Neuronal stem cell (in vitro differentiated cells): ENCODE measurements at regions not wholly inside any gene's neighbourhood (a gene's known extent, or its start where the extent isn't known, plus 50 kb on each side); places are given as distances from the start of the nearest gene placed in this dataset.

Experiments used
- DNase-seq: peaks from one replicate; pipeline ENCODE4 v3.0.0-alpha.2; 2013; ENCODE audit warnings: low spot score
- H2AFZ ChIP-seq: one replicate; pipeline ENCODE4 v1.6.1; 2013; ENCODE audit warnings: mild to moderate bottlenecking, low read length, inconsistent platforms
- H2AK5ac ChIP-seq: 2 replicates; pipeline ENCODE4 v1.6.1; 2013; ENCODE audit warnings: low read depth, mild to moderate bottlenecking, inconsistent platforms, low read length, moderate library complexity, mixed read lengths
- H2BK120ac ChIP-seq: 2 replicates; pipeline ENCODE4 v1.6.1; 2013; ENCODE audit warnings: low read depth, mild to moderate bottlenecking, inconsistent platforms, low read length, moderate library complexity, mixed read lengths
- H2BK12ac ChIP-seq: one replicate; pipeline ENCODE4 v1.6.1; 2013; ENCODE audit warnings: low read length, inconsistent platforms
- H2BK15ac ChIP-seq: 2 replicates; pipeline ENCODE4 v1.6.1; 2013; ENCODE audit warnings: mild to moderate bottlenecking, low read length, inconsistent platforms, mixed read lengths
- H2BK5ac ChIP-seq: one replicate; pipeline ENCODE4 v1.6.1; 2013; ENCODE audit warnings: inconsistent platforms, mild to moderate bottlenecking, low read length, moderate library complexity
- H3K14ac ChIP-seq: one replicate; pipeline ENCODE4 v1.6.1; 2013; ENCODE audit warnings: low read length, inconsistent platforms
- H3K18ac ChIP-seq: 2 replicates; pipeline ENCODE4 v1.6.1; 2013; ENCODE audit warnings: low read length, inconsistent platforms
- H3K23ac ChIP-seq: 2 replicates; pipeline ENCODE4 v1.6.1; 2013; ENCODE audit warnings: low read depth, mild to moderate bottlenecking, mixed read lengths, low read length, inconsistent platforms; ENCODE audit not compliant: poor library complexity
- H3K27ac ChIP-seq: replicated peaks from 3 replicates; pipeline ENCODE4 v1.5.1; 2013; ENCODE audit warnings: low read length, inconsistent platforms
- H3K27me3 ChIP-seq, 3 experiments: 2 replicates each; pipeline ENCODE4 v1.6.1; 2013; ENCODE audit warnings: low read length in 3 of 3, mild to moderate bottlenecking in 2 of 3, inconsistent platforms in 1 of 3, low read depth in 1 of 3, mixed read lengths in 1 of 3, moderate library complexity in 1 of 3; ENCODE audit not compliant: control insufficient read depth in 3 of 3, insufficient read depth in 3 of 3
- H3K36me3 ChIP-seq, 2 donors: replicated peaks in 1 of 2; 2 replicates each; pipeline ENCODE4 v1.6.1; 2013; ENCODE audit warnings: low read length in 2 of 2; ENCODE audit not compliant: control insufficient read depth in 2 of 2, insufficient read depth in 2 of 2
- H3K4ac ChIP-seq: 2 replicates; pipeline ENCODE4 v1.6.1; 2013; ENCODE audit warnings: inconsistent platforms, mild to moderate bottlenecking, low read length, moderate library complexity
- H3K4me1 ChIP-seq, 2 donors: 1 replicate in 1 of 2; 2 replicates in 1 of 2; pipeline ENCODE4 v1.6.1; 2013; ENCODE audit warnings: low read length in 2 of 2, low read depth in 1 of 2; ENCODE audit not compliant: control insufficient read depth in 2 of 2, insufficient read depth in 1 of 2
- H3K4me2 ChIP-seq: one replicate; pipeline ENCODE4 v1.6.1; 2013; ENCODE audit warnings: mild to moderate bottlenecking, low read length, inconsistent platforms; ENCODE audit not compliant: insufficient read depth, poor library complexity, severe bottlenecking
- H3K4me3 ChIP-seq, 2 donors: 2 replicates each; pipeline ENCODE4 v1.5.1; 2013; ENCODE audit warnings: low read length in 2 of 2, mild to moderate bottlenecking in 2 of 2, inconsistent platforms in 1 of 2, moderate library complexity in 1 of 2
- H3K79me1 ChIP-seq: one replicate; pipeline ENCODE4 v1.6.1; 2013; ENCODE audit warnings: low read depth, mild to moderate bottlenecking, inconsistent platforms, low read length, moderate library complexity
- H3K9ac ChIP-seq: one replicate; pipeline ENCODE4 v1.6.1; 2013; ENCODE audit warnings: mild to moderate bottlenecking, low read depth, low read length, inconsistent platforms; ENCODE audit not compliant: poor library complexity
- H3K9me3 ChIP-seq, 2 donors: replicated peaks in 1 of 2; 2 replicates each; pipeline versions ENCODE3 to v1.6.1; 2013; ENCODE audit warnings: low read length in 2 of 2, mild to moderate bottlenecking in 2 of 2, inconsistent platforms in 1 of 2, low read depth in 1 of 2, mixed read lengths in 1 of 2, moderate library complexity in 1 of 2; ENCODE audit not compliant: control insufficient read depth in 2 of 2, insufficient read depth in 1 of 2
- H4K8ac ChIP-seq: one replicate; pipeline ENCODE4 v1.6.1; 2013; ENCODE audit warnings: low read depth, mild to moderate bottlenecking, inconsistent platforms, low read length, moderate library complexity
- H4K91ac ChIP-seq: one replicate; pipeline ENCODE4 v1.6.1; 2013; ENCODE audit warnings: low read length, low read depth, mild to moderate bottlenecking, inconsistent platforms; ENCODE audit not compliant: poor library complexity
- WGBS, 2 donors: extraction: QIAGEN DNeasy Blood & Tissue Kit; methylation state at CpG; one replicate each; pipeline ENCODE4 v1.1.7; 2013; ENCODE audit warnings: missing lambda C conversion rate in 2 of 2, mixed read lengths in 1 of 2; ENCODE audit not compliant: insufficient read length in 2 of 2, insufficient replicate concordance in 1 of 2; ENCODE audit errors: extremely low coverage in 2 of 2; 5-methylcytosine and 5-hydroxymethylcytosine counted together

DNA sequence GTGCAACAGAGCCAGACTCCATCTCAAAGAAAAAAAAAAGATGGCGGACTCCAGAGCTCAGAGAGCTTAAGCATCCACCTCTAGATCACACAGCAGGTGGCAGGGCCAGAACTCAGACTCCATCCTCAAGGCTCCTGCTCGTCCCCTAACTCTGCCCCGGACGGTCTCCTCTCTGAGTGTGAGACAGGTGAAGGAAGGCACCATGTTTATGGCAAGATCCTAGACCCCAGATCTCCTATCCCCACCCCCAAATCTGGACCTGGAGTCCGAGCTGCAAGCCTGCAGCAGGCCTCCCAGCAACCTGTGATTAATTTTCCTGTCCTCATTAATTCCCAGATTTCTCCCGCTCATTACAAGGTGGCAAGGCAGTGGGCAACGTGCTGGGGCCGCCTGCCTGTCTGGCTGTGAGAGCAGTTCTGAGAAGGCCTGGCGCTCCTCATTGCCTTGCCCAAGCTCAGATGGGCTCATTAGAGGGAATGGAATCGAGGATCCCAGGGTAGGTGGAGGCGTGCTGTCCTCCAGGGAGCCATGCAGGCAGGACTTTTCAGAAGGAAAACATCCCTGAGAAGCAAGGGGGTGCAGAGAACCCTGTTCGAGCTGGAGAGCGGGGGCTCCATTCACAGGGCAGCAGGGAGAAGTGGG is 296.6 kb upstream of the RTL1 start:
- Histone ChIP-seq H2BK5ac (no peak overlapping the region), H2AK5ac (peak overlapping the region; percentile 6), H3K27me3 (no peaks in the 10 kb centered on the region), H2BK120ac (no peak overlapping the region), H3K18ac (peak overlapping the region; percentile 62), H4K8ac (no peak overlapping the region), H2BK15ac (peak overlapping the region; percentile 74), H3K27ac (no peak overlapping the region), H3K79me1 (no peaks in the 10 kb centered on the region), H3K9ac (no peak overlapping the region), H3K4me2 (no peak overlapping the region), H3K9me3 (peaks cover 0 to 5% of the 10 kb centered on the region in 2 donors), H3K4me1 (peaks cover 5 to 9% of the 10 kb centered on the region in 2 donors), H3K23ac (no peak overlapping the region), H3K14ac (no peak overlapping the region), H2AFZ (no peak overlapping the region), H3K4ac (no peak overlapping the region), H3K36me3 (no peaks in the 10 kb centered on the region), H3K4me3 (no peak overlapping the region), H2BK12ac (no peak overlapping the region), H4K91ac (peak overlapping the region; percentile 22)
- no peak for DNase-seq
- no CpG with 5 or more reads among the region's 13 CpGs for WGBS, 2 donors

DNA sequence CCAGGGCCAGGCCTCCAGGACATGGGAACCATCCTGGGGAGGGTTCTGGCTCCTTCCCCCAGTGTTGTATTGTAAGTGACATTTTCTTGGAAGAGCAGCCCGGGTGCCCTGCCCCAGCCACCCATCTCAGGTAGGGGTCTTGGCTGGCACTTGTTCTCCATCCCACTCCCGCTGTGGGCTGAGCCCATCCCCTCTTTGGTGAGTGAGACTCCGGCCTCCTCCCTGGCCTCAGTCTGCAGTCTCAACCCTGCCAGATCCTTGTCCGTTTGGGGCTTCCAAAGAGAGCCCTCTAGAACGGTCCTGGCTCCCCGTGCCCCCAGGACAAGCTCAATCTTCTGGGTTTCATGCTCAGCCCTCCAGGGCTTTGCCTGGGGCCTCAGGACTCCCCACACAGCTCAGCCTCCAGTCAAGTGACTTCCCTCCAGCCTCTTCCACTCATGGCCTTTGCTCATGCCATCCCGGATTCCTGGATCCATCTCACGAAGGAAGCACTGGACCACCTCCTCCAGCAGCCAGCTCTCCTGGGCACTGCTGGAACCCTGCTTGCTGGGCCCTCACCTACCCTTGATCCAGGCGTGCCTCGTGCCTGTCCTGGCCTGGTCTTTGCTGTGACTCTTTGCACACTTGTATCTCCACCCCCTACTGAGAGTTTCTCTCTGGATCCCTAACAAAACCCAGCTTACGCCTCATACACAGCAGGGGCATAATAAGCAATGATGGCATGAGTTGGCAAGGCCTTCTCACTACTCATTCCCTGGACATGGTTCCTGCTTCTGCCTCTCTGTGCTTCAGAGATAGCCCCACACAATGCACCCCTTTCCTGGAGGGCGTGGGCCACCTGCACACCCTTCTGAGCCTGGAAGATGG is 297.4 kb upstream of the RTL1 start:
- no peak overlapping the region for H3K9ac ChIP-seq
- no peaks in the 10 kb centered on the region for H3K36me3 ChIP-seq
- H3K4me1 ChIP-seq = peaks cover 5 to 9% of the 10 kb centered on the region in 2 donors
- peaks cover 0 to 5% of the 10 kb centered on the region in 2 donors for H3K9me3 ChIP-seq
- H3K4ac ChIP-seq = no peak overlapping the region
- H2BK120ac ChIP-seq = no peak overlapping the region
- H3K4me2 ChIP-seq = no peak overlapping the region
- H3K18ac ChIP-seq = peak overlapping the region; percentile 77
- no peak for DNase-seq
- H2BK15ac ChIP-seq = peak overlapping the region; percentile 74
- H2AK5ac ChIP-seq = peak overlapping the region; percentile 16
- no peak overlapping the region for H3K27ac ChIP-seq
- no peaks in the 10 kb centered on the region for H3K27me3 ChIP-seq
- H2BK5ac ChIP-seq = no peak overlapping the region
- H2BK12ac ChIP-seq = no peak overlapping the region
- H3K79me1 ChIP-seq = no peaks in the 10 kb centered on the region
- WGBS, 2 donors = no CpG with 5 or more reads among the region's 12 CpGs
- no peak overlapping the region for H4K8ac ChIP-seq
- peak overlapping the region in 1 of 2 donors; percentile 6 for H3K4me3 ChIP-seq
- no peak overlapping the region for H3K23ac ChIP-seq
- no peak overlapping the region for H2AFZ ChIP-seq
- no peak overlapping the region for H4K91ac ChIP-seq
- H3K14ac ChIP-seq = peak overlapping the region; percentile 1

DNA sequence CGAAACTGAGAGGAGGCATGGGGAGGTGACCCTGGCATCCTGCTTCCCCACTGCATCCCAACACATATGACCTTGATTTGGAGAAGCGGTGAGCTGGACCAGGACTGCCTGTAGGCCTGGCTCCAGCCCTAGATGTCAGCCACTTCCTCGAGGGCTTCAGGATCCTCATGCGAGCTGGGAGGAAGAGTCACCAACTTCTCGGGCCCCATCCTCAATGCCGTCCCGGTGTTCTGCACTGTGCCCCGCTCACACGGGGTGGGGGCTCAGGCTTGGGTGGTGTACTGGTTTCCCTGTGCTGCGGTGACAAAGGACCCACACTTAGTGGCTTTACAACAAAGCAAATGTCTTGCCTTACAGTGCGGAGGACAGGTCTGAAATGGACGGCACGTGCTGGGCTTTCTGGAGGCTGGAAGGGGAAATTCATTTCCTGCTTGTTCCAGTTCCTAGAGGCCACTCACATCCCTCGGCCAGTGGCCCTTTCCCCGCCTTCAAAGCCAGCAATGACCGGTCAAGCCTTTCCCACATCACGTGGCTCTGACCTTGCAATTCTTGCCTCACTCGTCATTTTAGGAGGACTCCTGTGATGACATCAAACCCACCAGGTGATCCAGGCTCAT is 298.1 kb upstream of the RTL1 start:
- Histone ChIP-seq H3K9ac (peak overlapping the region; percentile 2), H3K27ac (no peak overlapping the region), H2BK12ac (no peak overlapping the region), H4K91ac (no peak overlapping the region), H3K23ac (no peak overlapping the region), H3K18ac (peak overlapping the region; percentile 50), H2AK5ac (peak overlapping the region; percentile 16), H3K4ac (no peak overlapping the region), H3K9me3 (peaks cover 1 to 5% of the 10 kb centered on the region in 2 donors), H4K8ac (no peak overlapping the region), H3K14ac (no peak overlapping the region), H3K79me1 (no peaks in the 10 kb centered on the region), H3K4me2 (no peak overlapping the region), H3K4me1 (peaks cover 5 to 9% of the 10 kb centered on the region in 2 donors), H2BK15ac (peak overlapping the region; percentile 6), H3K4me3 (no peak overlapping the region), H2BK5ac (no peak overlapping the region), H3K36me3 (no peaks in the 10 kb centered on the region), H2AFZ (no peak overlapping the region), H2BK120ac (no peak overlapping the region), H3K27me3 (no peaks in the 10 kb centered on the region)
- DNase-seq = no peak
- WGBS, 2 donors = no CpG with 5 or more reads among the region's 18 CpGs
